ENCODE measurements at regions not wholly inside any gene's neighbourhood (a gene's known extent, or its start where the extent isn't known, plus 50 kb on each side); places are given as distances from the start of the nearest gene placed in this dataset.
A peak's percentile ranks its signal among the peaks of the same experiment; 100 is the strongest.
"Not testable (repeated sequence)": the region's sequence is repeated elsewhere in the genome, so short reads cannot be mapped to it uniquely, and the experiment has no call there.

DNA sequence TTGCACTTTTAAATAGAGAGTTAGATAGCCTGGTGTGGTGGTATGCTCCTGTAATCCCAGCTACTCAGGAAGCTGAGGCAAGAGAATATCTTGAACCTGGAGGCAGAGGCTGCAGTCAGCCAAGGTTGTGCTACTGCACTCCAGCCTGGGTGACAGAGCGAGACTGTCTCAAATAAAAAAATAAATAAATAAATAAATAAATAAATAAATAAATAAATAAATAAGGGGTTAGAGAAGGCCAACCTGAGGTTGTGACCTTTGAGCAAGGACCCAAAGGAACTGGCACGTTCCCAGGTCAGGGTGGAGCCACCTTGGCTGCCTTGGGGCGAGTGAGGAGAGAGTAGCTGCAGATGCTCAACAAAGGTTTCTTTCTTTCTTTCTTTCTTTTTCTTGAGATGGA lies 65.3 kb upstream of the TENM4 start:
- DNase-seq: no peak

DNA sequence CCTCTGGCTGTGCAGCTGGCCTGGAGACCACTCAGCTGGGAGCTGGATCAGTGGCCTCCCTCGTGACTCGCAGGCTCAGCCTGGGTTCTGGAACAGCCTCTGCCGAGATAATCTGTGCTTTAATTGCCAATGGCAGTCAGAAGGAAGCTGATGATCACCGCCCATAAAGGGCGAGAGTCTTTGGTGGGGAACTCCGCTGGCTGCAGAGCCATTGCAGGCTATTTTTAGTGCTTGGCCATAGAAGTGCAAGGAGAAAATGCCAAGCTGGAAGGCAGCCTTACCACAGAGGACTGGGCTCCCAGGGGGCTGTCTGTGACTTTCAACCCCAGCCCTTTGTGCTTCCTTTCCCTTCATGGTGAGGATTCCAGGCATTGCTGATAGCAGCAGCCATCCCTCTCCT lies 62.2 kb upstream of the TENM4 start:
- DNase-seq: peak in 2 of 56 donors; percentile 9 to 13

DNA sequence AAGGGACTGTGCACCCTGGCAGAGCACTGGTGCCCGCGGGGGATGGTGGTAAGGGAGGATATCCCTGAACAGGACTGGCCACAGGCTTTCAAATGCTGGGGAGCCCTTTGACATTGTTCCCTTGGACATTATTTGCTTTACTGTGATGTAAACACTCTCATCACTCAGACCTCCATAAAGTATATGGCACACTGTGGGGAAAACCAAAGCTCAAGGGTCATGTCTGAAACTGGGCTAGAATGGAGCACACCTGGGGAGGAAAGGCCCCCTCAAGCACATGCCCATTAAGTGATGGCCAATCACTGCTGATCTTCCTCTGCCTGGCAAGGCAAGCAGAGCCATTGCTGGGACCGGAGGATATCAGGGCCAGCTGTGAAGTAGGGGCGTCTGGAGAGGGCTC lies 60.9 kb upstream of the TENM4 start:
- no peak for DNase-seq

DNA sequence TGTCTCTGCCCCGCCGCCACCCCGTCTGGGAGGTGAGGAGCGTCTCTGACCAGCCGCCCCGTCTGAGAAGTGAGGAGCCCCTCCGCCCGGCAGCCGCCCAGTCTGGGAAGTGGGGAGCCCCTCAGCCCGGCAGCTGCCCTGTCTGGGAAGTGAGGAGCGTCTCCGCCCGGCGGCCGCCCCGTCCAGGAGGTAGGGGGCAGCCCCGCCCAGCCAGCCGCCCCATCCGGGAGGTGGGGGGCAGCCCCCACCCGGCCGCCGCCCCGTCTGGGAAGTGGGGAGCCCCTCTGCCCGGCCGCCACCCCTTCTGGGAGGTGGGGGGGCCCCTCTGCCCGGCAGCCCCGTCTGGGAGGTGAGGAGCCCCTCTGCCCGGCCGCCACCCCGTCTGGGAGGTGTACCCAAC lies 59.1 kb upstream of the TENM4 start:
- not testable (repeated sequence) for DNase-seq

DNA sequence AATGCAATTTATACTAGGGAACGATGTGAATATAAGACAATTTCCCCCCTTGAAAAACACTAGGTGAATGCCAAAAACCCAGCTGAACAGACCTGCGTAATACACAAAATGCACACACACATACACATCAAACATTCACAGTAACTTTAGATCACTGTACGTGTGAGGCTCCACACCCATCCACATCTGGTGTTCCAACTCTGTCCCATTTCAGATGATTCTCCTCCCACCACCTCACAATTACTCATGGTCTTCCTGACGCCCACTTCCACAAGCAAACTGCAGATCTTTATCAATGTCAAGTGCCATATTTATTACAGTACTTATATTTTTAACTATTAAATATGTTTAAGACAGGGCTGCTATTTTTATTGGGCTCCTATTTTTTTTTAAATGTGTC lies 57.8 kb upstream of the TENM4 start:
- peak in 2 of 56 donors; percentile 9 to 11 for DNase-seq

DNA sequence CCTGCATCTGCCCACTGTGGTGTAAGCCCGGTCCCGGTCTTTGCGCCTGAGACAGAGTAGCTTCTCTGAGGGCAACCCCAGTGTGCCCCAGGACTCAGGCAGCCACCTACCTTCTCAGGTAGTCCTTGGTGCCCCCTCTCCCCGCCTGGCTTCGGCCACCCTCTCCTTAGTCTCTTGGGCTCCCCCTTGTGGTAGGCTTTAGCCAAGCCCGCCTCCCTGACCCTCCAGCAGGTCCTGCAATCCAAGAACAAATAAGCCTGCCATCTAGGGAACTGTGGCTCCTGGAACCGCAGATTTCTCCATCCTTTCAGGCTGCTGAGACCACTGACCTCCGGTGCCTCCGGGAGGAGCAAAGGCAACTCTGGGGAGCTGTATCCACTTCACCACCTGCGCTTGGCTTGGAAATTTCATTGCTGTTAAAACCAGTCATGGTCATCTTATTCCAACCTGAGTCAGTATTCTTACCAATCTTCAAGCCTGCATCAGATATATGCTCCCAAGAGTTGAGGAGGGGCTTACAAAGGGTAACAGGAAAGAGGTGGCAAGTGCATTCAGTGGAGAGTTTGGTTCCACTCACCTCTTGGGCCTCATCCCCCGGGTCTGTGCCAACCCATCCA lies 52.8 kb upstream of the TENM4 start:
- peak in 43 of 56 donors; percentile 2 to 59 (median 30) for DNase-seq

DNA sequence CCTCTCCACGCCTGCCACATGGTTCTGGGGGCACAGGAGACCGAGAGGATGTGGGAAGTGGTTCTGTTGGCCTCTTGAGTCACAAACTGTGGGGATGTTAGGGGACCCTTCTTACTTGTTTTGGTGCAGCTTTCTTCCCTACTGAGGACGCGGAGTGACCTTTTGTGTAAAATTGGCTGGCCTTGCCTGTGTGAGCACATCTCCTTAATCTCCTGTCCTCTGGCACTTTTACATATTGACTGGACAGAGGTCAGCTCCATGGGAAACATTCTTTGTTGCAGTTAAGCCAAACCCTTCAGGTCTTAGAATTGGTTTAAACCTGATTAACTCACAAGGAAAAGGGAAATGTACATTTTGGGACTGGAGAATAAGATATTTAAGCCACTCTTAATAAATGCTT lies 51.2 kb upstream of the TENM4 start:
- no peak for DNase-seq
